Stimulated activated naive CD8-positive, alpha-beta T cell treated with anti-CD3 and anti-CD28 coated beads, Interleukin-15, amount 100 ng/mL, for 72 hours (primary cell): ENCODE measurements at regions not wholly inside any gene's neighbourhood (a gene's known extent, or its start where the extent isn't known, plus 50 kb on each side); places are given as distances from the start of the nearest gene placed in this dataset.
A peak's percentile ranks its signal among the peaks of the same experiment; 100 is the strongest.
"Not testable (repeated sequence)": the region's sequence is repeated elsewhere in the genome, so short reads cannot be mapped to it uniquely, and the experiment has no call there.

ENCODE experiments used
- ATAC-seq: fragments of 150-1000 bp; cut with Tn5 transposase; 2 replicates; pipeline ENCODE4 v1.10.0; 2021; ENCODE audit warnings: mild to moderate bottlenecking, moderate library complexity
- DNase-seq, 2 donors: peaks; one replicate each; pipeline ENCODE4 v3.0.0; 2021 to 2022
- H3K27ac Mint-ChIP-seq, 2 donors: one replicate each; pipeline ENCODE4 v1.8.0; 2022; ENCODE audit warnings: mild to moderate bottlenecking in 2 of 2, mixed read lengths in 2 of 2, moderate library complexity in 2 of 2
- H3K27me3 Mint-ChIP-seq: one replicate; pipeline ENCODE4 v1.8.0; 2022; ENCODE audit warnings: mixed read lengths
- H3K4me1 Mint-ChIP-seq: one replicate; pipeline ENCODE4 v1.8.0; 2022; ENCODE audit warnings: mild to moderate bottlenecking, mixed read lengths
- H3K4me3 Mint-ChIP-seq, 2 donors: one replicate each; pipeline ENCODE4 v1.8.0; 2022; ENCODE audit warnings: mild to moderate bottlenecking in 2 of 2, mixed read lengths in 2 of 2, moderate library complexity in 1 of 2
- H3K9me3 Mint-ChIP-seq, 2 donors: one replicate each; pipeline ENCODE4 v1.8.0; 2022; ENCODE audit warnings: mixed read lengths in 2 of 2

- Mint-ChIP-seq H3K4me1 (peaks cover 30% of the 10 kb centered on the region), H3K27me3 (no peaks in the 10 kb centered on the region), H3K27ac (peak overlapping the region in 1 of 2 donors; percentile 86), H3K9me3 (no peaks in the 10 kb centered on the region), H3K4me3 (peak overlapping the region in 1 of 2 donors; percentile 36)
- ATAC-seq (no peak), DNase-seq (no peak)
These were observed 166.7 kb downstream of the SLC38A4 start for GRCh38 chr12:46659032-46659650.

GRCh38 chr12:46657453-46658411 is 168.1 kb downstream of the SLC38A4 start:
- H3K9me3 Mint-ChIP-seq = no peaks in the 10 kb centered on the region
- ATAC-seq (no peak), DNase-seq (no peak)
- no peak overlapping the region for H3K27ac Mint-ChIP-seq
- peaks cover 30% of the 10 kb centered on the region for H3K4me1 Mint-ChIP-seq
- no peaks in the 10 kb centered on the region for H3K27me3 Mint-ChIP-seq
- no peak overlapping the region for H3K4me3 Mint-ChIP-seq

- peaks cover 23% of the 10 kb centered on the region for H3K4me1 Mint-ChIP-seq
- H3K9me3 Mint-ChIP-seq, H3K4me3 Mint-ChIP-seq, H3K27me3 Mint-ChIP-seq, H3K27ac Mint-ChIP-seq, ATAC-seq, DNase-seq: not testable (repeated sequence)
These were observed 169.8 kb downstream of the SLC38A4 start for GRCh38 chr12:46655984-46656383.

DNA sequence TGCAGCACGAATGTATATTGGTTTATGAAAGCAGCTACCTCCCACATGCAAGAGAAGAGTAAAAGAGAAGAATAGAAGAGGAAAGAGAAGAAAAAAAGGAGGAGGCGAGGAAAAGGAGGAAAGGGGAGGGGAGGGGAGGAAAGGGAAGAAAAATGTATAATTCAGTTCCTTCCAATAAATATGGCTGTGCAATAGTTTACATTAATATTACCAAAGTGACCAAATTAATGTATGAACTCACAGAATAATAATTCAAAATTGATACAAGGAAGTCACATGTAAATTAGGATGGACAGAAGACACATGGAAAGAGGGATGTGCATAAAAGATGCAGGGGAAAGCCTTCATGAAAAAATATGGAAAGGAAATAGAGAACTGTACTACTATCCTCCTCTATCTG is 172.5 kb downstream of the SLC38A4 start:
- Mint-ChIP-seq H3K4me1 (no peaks in the 10 kb centered on the region), H3K27ac (no peak overlapping the region), H3K9me3 (peaks cover 0 to 11% of the 10 kb centered on the region in 2 donors), H3K4me3 (no peak overlapping the region), H3K27me3 (no peaks in the 10 kb centered on the region)
- DNase-seq (no peak), ATAC-seq (no peak)

DNA sequence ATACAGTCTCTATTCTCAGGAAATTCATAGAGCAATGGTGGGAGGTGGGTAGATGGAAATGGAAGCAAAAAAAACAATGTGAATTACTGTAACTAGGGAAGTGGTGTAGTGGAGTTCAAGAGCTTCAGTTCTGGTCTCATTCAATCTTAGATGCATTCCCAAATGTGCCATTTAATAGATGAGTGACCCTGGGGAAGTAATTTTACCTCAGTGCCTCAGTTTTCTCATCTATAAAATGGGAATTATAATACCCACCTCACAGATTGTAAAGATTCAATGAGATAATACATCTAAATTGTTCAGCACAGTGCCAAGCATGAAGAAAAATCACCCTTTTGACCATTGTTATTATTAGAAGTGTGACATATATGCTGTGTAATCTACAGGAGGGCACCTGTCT is 173.1 kb downstream of the SLC38A4 start:
- Mint-ChIP-seq H3K27me3 (no peaks in the 10 kb centered on the region), H3K9me3 (peaks cover 0 to 12% of the 10 kb centered on the region in 2 donors), H3K4me3 (no peak overlapping the region), H3K27ac (no peak overlapping the region), H3K4me1 (no peaks in the 10 kb centered on the region)
- no peak for ATAC-seq
- no peak for DNase-seq

DNA sequence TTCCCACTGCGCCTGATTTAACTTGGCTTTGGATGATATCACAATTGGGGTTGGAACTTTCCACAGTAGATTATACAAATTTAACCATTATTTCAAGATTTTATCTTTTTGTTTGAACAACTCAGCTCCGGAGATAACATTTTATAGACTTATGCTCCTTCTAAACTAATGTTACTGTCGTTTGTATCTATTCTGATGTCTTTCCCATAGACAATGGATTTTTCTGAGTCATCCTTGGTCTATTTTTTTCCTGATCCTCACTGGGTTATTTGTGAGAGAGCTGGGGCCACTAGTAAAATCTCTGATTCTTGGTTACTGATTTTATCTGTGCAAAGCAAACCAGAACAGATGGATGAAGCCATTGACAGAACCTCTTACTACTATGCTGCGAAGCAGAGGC is 175.1 kb downstream of the SLC38A4 start:
- no peak overlapping the region for H3K4me3 Mint-ChIP-seq
- peaks cover 10 to 27% of the 10 kb centered on the region in 2 donors for H3K9me3 Mint-ChIP-seq
- peaks cover 10% of the 10 kb centered on the region for H3K4me1 Mint-ChIP-seq
- H3K27me3 Mint-ChIP-seq = no peaks in the 10 kb centered on the region
- ATAC-seq (no peak), DNase-seq (no peak)
- no peak overlapping the region for H3K27ac Mint-ChIP-seq

DNA sequence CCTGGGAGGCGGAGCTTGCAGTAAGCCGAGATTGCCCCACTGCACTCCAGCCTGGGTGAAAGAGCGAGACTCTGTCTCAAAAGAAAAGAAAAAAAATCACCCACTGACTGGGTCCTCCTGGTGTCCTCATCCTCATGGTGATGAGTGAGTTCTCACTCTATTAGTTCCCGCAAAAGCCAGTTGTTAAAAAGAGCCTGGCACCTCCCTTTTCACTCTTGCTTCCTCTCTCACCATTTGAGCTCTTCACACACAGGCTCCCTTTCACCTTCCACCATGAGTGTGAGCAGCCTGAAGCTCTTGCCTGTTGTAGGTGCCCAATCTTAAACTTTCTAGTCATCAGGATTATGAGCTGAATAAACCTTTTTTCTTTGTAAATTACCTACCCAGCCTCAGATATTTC is 176.4 kb downstream of the SLC38A4 start:
- no peak overlapping the region for H3K27ac Mint-ChIP-seq
- H3K4me1 Mint-ChIP-seq = peaks cover 10% of the 10 kb centered on the region

GRCh38 chr12:46647034-46647433 is 178.8 kb downstream of the SLC38A4 start:
- H3K4me1 Mint-ChIP-seq = peaks cover 10% of the 10 kb centered on the region
- H3K27me3 Mint-ChIP-seq = no peaks in the 10 kb centered on the region
- H3K9me3 Mint-ChIP-seq = peaks cover 21 to 44% of the 10 kb centered on the region in 2 donors
- H3K4me3 Mint-ChIP-seq = no peak overlapping the region
- no peak overlapping the region for H3K27ac Mint-ChIP-seq
- DNase-seq (no peak), ATAC-seq (no peak)

More for the DNA sequence above, 176.4 kb downstream of the SLC38A4 start:
- Mint-ChIP-seq H3K9me3 (peaks cover 10 to 27% of the 10 kb centered on the region in 2 donors), H3K27me3 (no peaks in the 10 kb centered on the region), H3K4me3 (no peak overlapping the region)
- no peak for DNase-seq
- ATAC-seq = no peak

DNA sequence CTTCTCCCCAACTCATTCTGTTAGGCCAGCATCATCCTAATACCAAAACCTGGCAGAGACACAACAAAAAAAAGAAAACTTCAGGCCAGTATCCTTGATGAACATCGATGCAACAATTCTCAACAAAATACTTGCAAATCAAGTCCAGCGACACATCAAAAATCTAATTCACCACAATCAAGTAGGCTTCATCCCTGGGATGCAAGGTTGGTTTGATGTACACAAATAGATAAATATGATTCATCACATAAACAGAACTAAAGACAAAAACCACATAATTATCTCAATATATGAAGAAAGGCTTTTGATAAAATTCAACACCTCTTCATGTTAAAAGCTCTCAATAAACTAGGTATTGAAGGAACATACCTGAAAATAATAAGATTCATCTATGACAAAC is 184.1 kb downstream of the SLC38A4 start:
- H3K9me3 Mint-ChIP-seq = peaks cover 39 to 68% of the 10 kb centered on the region in 2 donors
- not testable (repeated sequence) for DNase-seq, H3K27ac Mint-ChIP-seq, H3K27me3 Mint-ChIP-seq, H3K4me3 Mint-ChIP-seq, ATAC-seq, H3K4me1 Mint-ChIP-seq

DNA sequence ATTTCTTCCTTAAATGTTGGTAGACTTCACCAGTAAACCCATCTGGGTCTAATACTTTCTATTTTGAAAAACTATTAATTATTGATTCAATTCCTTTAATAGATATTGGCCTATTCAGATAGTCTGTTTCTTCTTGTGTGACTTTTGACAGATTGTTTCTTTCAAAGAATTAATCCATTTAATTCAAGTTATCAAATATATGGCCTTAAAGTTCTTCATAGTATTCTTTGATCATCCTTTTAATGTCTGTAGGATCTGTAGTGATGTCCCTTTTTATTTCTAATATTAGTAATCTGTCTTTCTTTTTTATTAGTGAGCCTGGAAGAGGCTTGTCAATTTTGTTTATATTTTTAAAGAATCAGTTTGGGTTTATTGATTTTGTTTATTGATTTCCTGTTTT is 190.0 kb downstream of the SLC38A4 start:
- no peak for DNase-seq
- Mint-ChIP-seq H3K27me3 (no peaks in the 10 kb centered on the region), H3K27ac (no peak overlapping the region), H3K4me3 (no peak overlapping the region), H3K9me3 (peaks cover 47 to 49% of the 10 kb centered on the region in 2 donors), H3K4me1 (no peaks in the 10 kb centered on the region)
- ATAC-seq = no peak

GRCh38 chr12:46629331-46630229 is 196.2 kb downstream of the SLC38A4 start:
- peaks cover 0 to 28% of the 10 kb centered on the region in 2 donors for H3K9me3 Mint-ChIP-seq
- ATAC-seq (no peak), DNase-seq (no peak)
- peaks cover 8% of the 10 kb centered on the region for H3K4me1 Mint-ChIP-seq
- no peaks in the 10 kb centered on the region for H3K27me3 Mint-ChIP-seq
- H3K4me3 Mint-ChIP-seq = no peak overlapping the region
- no peak overlapping the region for H3K27ac Mint-ChIP-seq

- Mint-ChIP-seq H3K9me3 (peaks cover 0 to 22% of the 10 kb centered on the region in 2 donors), H3K27me3 (no peaks in the 10 kb centered on the region), H3K4me3 (no peak overlapping the region), H3K27ac (peak overlapping the region in 1 of 2 donors; percentile 68), H3K4me1 (peaks cover 8% of the 10 kb centered on the region)
- no peak for ATAC-seq
- no peak for DNase-seq
These were observed 197.6 kb downstream of the SLC38A4 start for GRCh38 chr12:46628176-46628575.

- H3K27me3 Mint-ChIP-seq = no peaks in the 10 kb centered on the region
- H3K9me3 Mint-ChIP-seq = peaks cover 0 to 18% of the 10 kb centered on the region in 2 donors
- H3K4me1 Mint-ChIP-seq = peaks cover 8% of the 10 kb centered on the region
- H3K27ac Mint-ChIP-seq = no peak overlapping the region
- DNase-seq = no peak
- no peak overlapping the region for H3K4me3 Mint-ChIP-seq
- ATAC-seq = no peak
These were observed 198.1 kb downstream of the SLC38A4 start for GRCh38 chr12:46627686-46628085.

DNA sequence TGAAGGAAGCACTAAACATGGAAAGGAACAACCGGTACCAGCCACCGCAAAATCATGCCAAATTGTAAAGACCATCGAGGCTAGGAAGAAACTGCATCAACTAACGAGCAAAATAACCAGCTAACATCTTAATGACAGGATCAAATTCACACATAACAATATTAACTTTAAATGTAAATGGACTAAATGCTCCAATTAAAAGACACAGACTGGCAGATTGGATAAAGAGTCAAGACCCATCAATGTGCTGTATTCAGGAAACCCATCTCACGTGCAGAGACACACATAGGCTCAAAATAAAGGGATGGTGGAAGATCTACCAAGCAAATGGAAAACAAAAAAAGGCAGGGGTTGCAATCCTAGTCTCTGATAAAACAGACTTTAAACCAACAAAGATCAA is 206.3 kb downstream of the SLC38A4 start:
- H3K27ac Mint-ChIP-seq, ATAC-seq, H3K4me3 Mint-ChIP-seq, H3K27me3 Mint-ChIP-seq, H3K4me1 Mint-ChIP-seq, DNase-seq: not testable (repeated sequence)
- H3K9me3 Mint-ChIP-seq = peaks cover 14 to 31% of the 10 kb centered on the region in 2 donors

DNA sequence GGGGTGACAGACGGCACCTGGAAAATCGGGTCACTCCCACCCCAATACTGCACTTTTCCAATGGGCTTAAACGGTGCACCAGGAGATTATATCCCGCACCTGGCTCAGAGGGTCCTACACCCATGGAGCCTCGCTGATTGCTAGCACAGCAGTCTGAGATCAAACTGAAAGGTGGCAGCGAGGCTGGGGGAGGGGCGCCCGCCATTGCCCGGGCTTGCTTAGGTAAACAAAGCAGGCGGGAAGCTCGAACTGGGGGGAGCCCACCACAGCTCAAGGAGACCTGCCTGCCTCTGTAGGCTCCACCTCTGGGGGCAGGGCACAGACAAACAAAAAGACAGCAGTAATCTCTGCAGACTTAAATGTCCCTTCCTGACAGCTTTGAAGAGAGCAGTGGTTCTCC is 208.1 kb downstream of the SLC38A4 start:
- Mint-ChIP-seq H3K9me3 (peaks cover 16 to 31% of the 10 kb centered on the region in 2 donors), H3K27ac (peak overlapping the region in 1 of 2 donors; percentile 64)
- not testable (repeated sequence) for H3K4me3 Mint-ChIP-seq, H3K27me3 Mint-ChIP-seq, DNase-seq, H3K4me1 Mint-ChIP-seq, ATAC-seq
